ENCODE measurements at regions not wholly inside any gene's neighbourhood (a gene's known extent, or its start where the extent isn't known, plus 50 kb on each side); places are given as distances from the start of the nearest gene placed in this dataset.
"Not testable (repeated sequence)": the region's sequence is repeated elsewhere in the genome, so short reads cannot be mapped to it uniquely, and the experiment has no call there.

DNA sequence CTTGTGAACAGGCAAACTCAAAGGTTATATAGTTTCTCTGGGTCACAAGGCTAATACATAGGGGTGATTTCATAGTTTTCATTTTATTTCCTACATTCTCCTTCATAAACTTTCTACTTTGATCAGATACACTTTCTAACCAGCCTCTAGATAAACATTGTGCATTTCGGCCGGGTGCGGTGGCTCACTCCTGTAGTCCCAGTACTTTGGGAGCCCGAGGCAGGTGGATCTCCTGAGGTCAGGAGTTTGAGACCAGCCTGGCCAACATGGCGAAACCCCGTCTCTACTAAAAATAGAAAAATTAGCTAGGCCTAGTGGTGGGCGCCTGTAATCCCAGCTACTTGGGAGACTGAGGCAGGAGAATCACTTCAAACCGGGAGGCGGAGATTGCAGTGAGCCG, 502.6 kb upstream of the CNTNAP5 start:
- TF ChIP-seq FOXK2, ZNF384, ELF4 (IDR thresholded peaks at IDR 0.05): not testable (repeated sequence)
